HG02759 (cell line): ENCODE measurements at regions not wholly inside any gene's neighbourhood (a gene's known extent, or its start where the extent isn't known, plus 50 kb on each side); places are given as distances from the start of the nearest gene placed in this dataset.
"Not testable (repeated sequence)": the region's sequence is repeated elsewhere in the genome, so short reads cannot be mapped to it uniquely, and the experiment has no call there.

Experiments used
- ATAC-seq: cut with Tn5 transposase; IDR thresholded peaks from one replicate; pipeline ENCODE4 v1.9.1; 2021; ENCODE audit warnings: mild to moderate bottlenecking, moderate library complexity; ENCODE audit not compliant: unreplicated experiment

- no peak for ATAC-seq
Measured at GRCh38 chr4:144363890-144364289, 223.4 kb upstream of the GYPA start.

- no peak for ATAC-seq
Measured at GRCh38 chr4:144366425-144366824, 225.9 kb upstream of the GYPA start.

- ATAC-seq = no peak
Measured at GRCh38 chr4:144371485-144371884, 231.0 kb upstream of the GYPA start.

- ATAC-seq = peak; percentile 77
Measured at GRCh38 chr4:144374065-144374464, 233.5 kb upstream of the GYPA start.

- ATAC-seq = no peak
Measured at GRCh38 chr4:144376866-144377265, 236.3 kb upstream of the GYPA start.

- no peak for ATAC-seq
Measured at GRCh38 chr4:144384408-144384807, 243.9 kb upstream of the GYPA start.

GRCh38 chr4:144399927-144400326 lies 246.0 kb upstream of the HHIP start:
- ATAC-seq = peak; percentile 93

GRCh38 chr4:144402176-144402575 lies 243.8 kb upstream of the HHIP start:
- ATAC-seq = no peak

- no peak for ATAC-seq
Measured at GRCh38 chr4:144402999-144403398, 243.0 kb upstream of the HHIP start.

- no peak for ATAC-seq
Measured at GRCh38 chr4:144403893-144404292, 242.1 kb upstream of the HHIP start.

GRCh38 chr4:144409525-144409924 lies 236.4 kb upstream of the HHIP start:
- ATAC-seq = no peak

- peak; percentile 53 for ATAC-seq
Measured at GRCh38 chr4:144410230-144410783, 235.6 kb upstream of the HHIP start.

- ATAC-seq = peak; percentile 64
Measured at GRCh38 chr4:144411119-144411518, 234.8 kb upstream of the HHIP start.

- no peak for ATAC-seq
Measured at GRCh38 chr4:144411700-144412099, 234.3 kb upstream of the HHIP start.

GRCh38 chr4:144421056-144421455 lies 224.9 kb upstream of the HHIP start:
- no peak for ATAC-seq

- ATAC-seq = no peak
Measured at GRCh38 chr4:144421839-144422565, 224.0 kb upstream of the HHIP start.

- no peak for ATAC-seq
Measured at GRCh38 chr4:144423930-144424329, 222.0 kb upstream of the HHIP start.

GRCh38 chr4:144426023-144426422 lies 219.9 kb upstream of the HHIP start:
- ATAC-seq = not testable (repeated sequence)

GRCh38 chr4:144442713-144443112 lies 203.2 kb upstream of the HHIP start:
- ATAC-seq = no peak

GRCh38 chr4:144449611-144450010 lies 196.3 kb upstream of the HHIP start:
- no peak for ATAC-seq

- no peak for ATAC-seq
Measured at GRCh38 chr4:144450526-144450925, 195.4 kb upstream of the HHIP start.

- ATAC-seq = no peak
Measured at GRCh38 chr4:144451766-144452450, 194.0 kb upstream of the HHIP start.
